ENCODE measurements at regions not wholly inside any gene's neighbourhood (a gene's known extent, or its start where the extent isn't known, plus 50 kb on each side); places are given as distances from the start of the nearest gene placed in this dataset.

GRCh38 chr5:13595978-13596377 is 348.5 kb downstream of the DNAH5 start:
- TF ChIP-seq, protein P1, sequence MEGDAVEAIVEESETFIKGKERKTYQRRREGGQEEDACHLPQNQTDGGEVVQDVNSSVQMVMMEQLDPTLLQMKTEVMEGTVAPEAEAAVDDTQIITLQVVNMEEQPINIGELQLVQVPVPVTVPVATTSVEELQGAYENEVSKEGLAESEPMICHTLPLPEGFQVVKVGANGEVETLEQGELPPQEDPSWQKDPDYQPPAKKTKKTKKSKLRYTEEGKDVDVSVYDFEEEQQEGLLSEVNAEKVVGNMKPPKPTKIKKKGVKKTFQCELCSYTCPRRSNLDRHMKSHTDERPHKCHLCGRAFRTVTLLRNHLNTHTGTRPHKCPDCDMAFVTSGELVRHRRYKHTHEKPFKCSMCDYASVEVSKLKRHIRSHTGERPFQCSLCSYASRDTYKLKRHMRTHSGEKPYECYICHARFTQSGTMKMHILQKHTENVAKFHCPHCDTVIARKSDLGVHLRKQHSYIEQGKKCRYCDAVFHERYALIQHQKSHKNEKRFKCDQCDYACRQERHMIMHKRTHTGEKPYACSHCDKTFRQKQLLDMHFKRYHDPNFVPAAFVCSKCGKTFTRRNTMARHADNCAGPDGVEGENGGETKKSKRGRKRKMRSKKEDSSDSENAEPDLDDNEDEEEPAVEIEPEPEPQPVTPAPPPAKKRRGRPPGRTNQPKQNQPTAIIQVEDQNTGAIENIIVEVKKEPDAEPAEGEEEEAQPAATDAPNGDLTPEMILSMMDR (IDR thresholded peaks at IDR 0.05; ENCODE audit: low read depth, low read length, poor library complexity, severe bottlenecking) = no peak
- TF ChIP-seq EZH2phosphoT487 (IDR thresholded peaks at IDR 0.05; ENCODE audit: borderline replicate concordance, low read length) = no peak

All from DOHH2 (cell line).